GM10248 (cell line): ENCODE measurements at regions not wholly inside any gene's neighbourhood (a gene's known extent, or its start where the extent isn't known, plus 50 kb on each side); places are given as distances from the start of the nearest gene placed in this dataset.

Experiments
- CTCF ChIA-PET: fragments of 300-600 bp; sonication (Branson Sonifier 250); formaldehyde crosslinking; extraction: SDS; loops from one replicate; lab custom pipeline; 2021; ENCODE audit warnings: antibody characterized with exemption; lab: Yijun Ruan, JAX
- POLR2A ChIA-PET: fragments of 350-650 bp; sonication (Branson Sonifier 250); formaldehyde crosslinking; extraction: SDS; loops from one replicate; lab custom pipeline; 2020; ENCODE audit warnings: antibody characterized with exemption; lab: Yijun Ruan, JAX
- DNase-seq: peaks from one replicate; pipeline ENCODE4 v3.0.0; 2012; ENCODE audit errors: extremely low spot score
- TF ChIP-seq, protein P1 (sequence below): IDR thresholded peaks from 2 replicates; pipeline ENCODE4 v1.5.1; 2012; ENCODE audit warnings: mild to moderate bottlenecking, low read depth; ENCODE audit errors: extremely low read depth, missing control alignments, control extremely low read depth

DNA sequence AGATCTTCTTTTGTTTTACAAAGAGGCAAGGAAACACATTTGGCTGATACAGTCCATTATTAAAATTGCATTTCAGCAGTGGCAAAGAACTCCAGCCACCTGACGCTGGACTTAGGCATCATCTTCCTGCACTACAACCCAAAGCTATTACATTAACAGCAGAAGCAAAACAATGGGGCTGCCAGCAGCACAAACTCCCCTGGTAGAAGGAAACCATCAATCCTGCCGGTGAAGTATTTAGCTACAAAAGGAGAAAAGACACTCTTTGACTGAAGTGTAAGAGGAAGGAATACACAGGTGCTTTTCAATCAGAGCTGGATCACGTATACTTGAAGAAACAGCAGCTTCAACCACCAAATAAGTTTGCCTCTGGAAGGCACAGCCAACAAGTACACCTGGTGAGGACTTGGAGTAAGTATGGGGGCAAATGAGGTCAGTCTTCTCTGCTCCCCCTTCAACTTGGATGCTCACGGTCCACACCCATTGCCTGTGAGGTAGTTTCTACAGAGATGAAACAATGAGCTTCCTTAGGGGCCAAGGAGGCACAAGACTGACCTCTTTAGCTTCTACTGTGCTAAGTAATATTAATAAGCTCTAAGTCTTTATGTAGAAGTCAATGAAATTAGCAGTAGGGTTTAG is 125.9 kb upstream of the FOXN3 start:
- ChIA-PET POLR2A (interaction anchor here (0.5 kb wide), 1 partner anchor 238 kb away, joined by 3 read pairs; no protein-coding TSS in a partner anchor), CTCF (no interaction called here)
- TF ChIP-seq, protein P1, sequence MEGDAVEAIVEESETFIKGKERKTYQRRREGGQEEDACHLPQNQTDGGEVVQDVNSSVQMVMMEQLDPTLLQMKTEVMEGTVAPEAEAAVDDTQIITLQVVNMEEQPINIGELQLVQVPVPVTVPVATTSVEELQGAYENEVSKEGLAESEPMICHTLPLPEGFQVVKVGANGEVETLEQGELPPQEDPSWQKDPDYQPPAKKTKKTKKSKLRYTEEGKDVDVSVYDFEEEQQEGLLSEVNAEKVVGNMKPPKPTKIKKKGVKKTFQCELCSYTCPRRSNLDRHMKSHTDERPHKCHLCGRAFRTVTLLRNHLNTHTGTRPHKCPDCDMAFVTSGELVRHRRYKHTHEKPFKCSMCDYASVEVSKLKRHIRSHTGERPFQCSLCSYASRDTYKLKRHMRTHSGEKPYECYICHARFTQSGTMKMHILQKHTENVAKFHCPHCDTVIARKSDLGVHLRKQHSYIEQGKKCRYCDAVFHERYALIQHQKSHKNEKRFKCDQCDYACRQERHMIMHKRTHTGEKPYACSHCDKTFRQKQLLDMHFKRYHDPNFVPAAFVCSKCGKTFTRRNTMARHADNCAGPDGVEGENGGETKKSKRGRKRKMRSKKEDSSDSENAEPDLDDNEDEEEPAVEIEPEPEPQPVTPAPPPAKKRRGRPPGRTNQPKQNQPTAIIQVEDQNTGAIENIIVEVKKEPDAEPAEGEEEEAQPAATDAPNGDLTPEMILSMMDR = no peak
- no peak for DNase-seq

DNA sequence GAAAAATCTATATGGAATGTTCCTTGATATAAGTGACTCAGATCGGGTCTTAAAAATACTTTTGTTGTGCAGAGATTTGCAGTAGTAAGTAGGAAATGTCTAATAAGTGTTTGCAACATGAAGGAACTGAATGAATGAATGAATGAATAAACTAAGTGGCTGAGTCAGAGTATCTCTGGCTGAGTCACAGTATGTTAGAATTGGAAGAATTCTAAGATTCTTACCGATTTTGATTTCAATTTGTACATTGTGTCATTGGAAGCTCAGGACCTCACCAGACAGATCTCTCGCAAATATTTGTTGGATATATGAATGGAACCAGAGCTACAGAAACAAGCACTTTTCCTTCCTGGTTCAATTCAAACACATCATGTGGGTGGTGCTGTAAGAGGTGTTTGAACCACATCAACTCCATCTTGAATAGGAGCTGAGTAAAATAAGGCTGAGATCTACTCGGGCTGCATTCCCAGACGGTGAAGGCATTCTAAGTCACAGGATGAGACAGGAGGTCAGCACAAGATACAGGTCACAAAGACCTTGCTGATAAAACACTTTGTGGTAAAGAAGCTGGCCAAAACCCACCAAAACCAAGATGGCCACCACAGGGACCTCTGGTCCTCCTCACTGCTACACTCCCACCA is 123.9 kb upstream of the FOXN3 start:
- POLR2A ChIA-PET = no interaction called here
- TF ChIP-seq, protein P1 = no peak
- no peak for DNase-seq
- CTCF ChIA-PET = no interaction called here

DNA sequence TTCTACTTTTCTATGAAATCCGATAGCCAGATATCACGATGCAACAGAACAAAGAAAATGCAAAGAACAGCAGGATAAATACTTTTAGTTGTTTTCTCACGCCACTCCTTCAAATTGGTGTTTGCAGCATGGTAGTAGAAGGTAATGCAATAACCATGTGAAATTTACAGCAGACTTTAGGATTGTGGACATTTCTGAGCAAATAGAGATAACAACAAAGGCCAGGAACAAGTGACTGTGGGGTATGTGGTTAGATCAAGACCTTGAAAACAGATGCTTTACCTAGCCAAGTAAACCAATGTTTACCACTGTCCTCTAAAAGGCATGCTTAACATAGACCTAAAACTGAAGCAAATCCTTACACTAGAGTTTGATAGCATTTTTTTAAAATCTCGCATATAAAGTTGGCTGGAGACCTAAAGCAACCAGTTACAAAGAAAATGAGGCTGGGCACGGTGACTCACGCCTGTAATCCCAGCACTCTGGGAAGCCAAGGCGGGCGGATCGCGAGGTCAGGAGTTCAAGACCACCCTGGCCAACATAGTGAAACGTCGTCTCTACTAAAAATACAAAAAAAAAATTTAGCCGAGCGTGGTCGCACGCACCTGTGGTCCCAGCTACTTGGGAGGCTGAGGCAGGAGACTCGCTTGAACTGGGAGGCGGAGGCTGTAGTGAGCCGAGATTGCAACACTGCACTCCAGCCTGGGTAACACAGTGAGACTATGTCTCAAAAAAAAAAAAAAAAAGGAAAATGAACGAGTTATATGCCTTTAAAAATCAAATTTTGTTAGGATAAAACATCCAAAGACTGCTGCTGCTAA is 123.2 kb upstream of the FOXN3 start:
- ChIA-PET POLR2A (no interaction called here), CTCF (no interaction called here)
- no peak for DNase-seq
- TF ChIP-seq, protein P1 = no peak

DNA sequence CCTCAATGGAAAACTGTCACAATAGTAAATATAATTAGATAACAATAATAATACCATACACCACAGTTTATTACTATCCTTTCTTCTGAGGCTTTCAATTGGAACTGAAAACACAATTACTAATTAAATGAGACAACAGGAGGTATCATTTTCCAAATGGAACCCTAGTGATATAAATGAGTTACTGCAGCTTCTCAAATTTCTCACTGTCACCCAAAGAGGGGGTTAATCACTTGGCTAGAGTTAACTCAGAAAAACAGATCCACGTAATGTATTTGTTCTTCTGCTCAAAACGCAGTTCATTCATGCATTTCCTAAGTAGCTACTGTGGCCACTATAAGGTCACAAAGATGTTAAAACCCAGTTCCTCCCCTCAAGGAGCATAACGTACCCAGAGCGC is 120.9 kb upstream of the FOXN3 start:
- TF ChIP-seq, protein P1 = no peak
- POLR2A ChIA-PET = no interaction called here
- CTCF ChIA-PET = no interaction called here
- DNase-seq = no peak

DNA sequence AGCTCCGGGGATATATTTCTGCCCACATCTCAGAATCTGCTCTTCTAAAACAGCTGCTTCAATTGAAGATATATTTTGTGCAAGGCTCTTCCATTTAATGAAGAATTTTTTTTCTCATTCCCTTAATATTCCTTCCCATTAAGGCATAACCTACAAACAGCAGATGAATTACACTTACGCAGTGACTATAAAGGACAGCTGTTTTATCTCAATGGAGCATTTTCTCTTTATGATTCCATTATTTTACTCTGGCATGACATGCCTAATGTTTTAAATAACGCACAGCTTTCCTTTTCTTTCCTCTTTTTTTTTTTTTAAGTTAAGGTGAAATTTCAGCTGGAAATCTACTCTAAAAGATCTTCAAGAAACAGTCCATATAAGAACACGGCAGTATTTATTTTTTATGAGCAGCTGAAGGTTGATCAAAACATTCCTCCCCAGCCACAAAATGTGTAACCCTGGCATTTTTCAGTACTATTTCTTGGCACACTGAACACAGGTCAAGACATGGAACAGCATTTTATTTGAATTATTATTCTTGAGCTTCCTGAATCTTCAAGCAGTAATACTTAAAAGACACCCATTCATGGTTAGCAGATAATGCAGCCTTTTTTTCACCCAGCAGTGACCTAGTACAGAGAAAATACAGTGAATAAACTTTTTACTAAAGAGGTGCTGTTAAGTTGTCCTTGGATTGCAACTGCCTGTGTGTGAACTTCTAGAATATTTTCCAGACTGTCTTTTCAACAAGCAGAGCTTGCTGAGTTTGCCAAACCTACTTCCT is 118.1 kb upstream of the FOXN3 start:
- CTCF ChIA-PET = interaction anchor here (1.0 kb wide), 1 partner anchor 11 kb away, joined by 3 read pairs; no protein-coding TSS in a partner anchor

DNA sequence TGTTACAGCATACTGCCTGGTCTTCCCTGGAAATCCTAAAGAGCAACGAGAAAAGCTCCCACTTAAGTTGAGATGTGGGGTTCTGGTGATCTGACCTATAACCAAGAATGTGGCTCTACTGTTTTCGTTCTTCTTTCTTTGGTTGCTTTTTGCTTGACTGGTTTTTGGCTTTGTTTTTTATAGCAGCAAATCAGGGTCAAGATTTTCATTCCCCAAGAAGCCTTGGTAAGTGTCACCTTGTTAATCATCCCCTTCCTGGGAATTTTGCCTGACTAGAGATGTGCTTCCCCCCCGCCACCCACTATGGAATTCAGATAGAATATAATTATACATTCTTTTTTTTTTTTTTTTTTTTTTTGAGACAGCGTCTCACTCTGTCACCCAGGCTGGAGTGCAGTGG is 116.7 kb upstream of the FOXN3 start:
- CTCF ChIA-PET = interaction anchor here (1.1 kb wide), 1 partner anchor 12 kb away, joined by 3 read pairs; no protein-coding TSS in a partner anchor
- TF ChIP-seq, protein P1 = no peak
- POLR2A ChIA-PET = no interaction called here
- no peak for DNase-seq

More for the DNA sequence above, 118.1 kb upstream of the FOXN3 start:
- no peak for DNase-seq
- POLR2A ChIA-PET = no interaction called here
- TF ChIP-seq, protein P1 = no peak
